ENCODE measurements at regions not wholly inside any gene's neighbourhood (a gene's known extent, or its start where the extent isn't known, plus 50 kb on each side); places are given as distances from the start of the nearest gene placed in this dataset.

- no peak for TF ChIP-seq POLR2A (IDR thresholded peaks at IDR 0.05)
- TF ChIP-seq, protein P1, sequence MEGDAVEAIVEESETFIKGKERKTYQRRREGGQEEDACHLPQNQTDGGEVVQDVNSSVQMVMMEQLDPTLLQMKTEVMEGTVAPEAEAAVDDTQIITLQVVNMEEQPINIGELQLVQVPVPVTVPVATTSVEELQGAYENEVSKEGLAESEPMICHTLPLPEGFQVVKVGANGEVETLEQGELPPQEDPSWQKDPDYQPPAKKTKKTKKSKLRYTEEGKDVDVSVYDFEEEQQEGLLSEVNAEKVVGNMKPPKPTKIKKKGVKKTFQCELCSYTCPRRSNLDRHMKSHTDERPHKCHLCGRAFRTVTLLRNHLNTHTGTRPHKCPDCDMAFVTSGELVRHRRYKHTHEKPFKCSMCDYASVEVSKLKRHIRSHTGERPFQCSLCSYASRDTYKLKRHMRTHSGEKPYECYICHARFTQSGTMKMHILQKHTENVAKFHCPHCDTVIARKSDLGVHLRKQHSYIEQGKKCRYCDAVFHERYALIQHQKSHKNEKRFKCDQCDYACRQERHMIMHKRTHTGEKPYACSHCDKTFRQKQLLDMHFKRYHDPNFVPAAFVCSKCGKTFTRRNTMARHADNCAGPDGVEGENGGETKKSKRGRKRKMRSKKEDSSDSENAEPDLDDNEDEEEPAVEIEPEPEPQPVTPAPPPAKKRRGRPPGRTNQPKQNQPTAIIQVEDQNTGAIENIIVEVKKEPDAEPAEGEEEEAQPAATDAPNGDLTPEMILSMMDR (IDR thresholded peaks at IDR 0.05), result no peak
- no peak for TF ChIP-seq POLR2AphosphoS5 (IDR thresholded peaks at IDR 0.05)
Measured at GRCh38 chr9:108316066-108316465, 539.7 kb downstream of the ACTL7B start.
